ENCODE measurements at regions not wholly inside any gene's neighbourhood (a gene's known extent, or its start where the extent isn't known, plus 50 kb on each side); places are given as distances from the start of the nearest gene placed in this dataset.

DNA sequence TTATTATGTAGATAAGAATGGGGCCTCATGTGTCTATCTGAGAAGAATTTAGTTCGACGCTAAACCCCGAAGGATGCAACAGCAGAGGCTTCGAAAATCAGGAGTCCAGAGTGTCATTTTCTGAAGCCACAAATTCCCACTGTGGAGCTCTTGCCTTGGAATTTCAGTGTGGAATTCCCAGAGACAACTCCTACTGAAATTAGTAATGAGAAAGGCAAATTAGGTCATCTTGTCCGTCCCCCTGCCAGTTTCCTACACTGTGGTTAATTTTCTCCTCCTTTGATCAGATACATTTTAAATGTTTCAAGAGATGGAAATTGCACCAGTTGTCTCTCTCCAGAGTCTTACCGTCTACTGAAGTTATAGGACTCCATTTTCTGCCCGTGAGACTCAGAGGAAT lies 633.6 kb downstream of the BNC2 start:
- POLR2A ChIA-PET, result no interaction called here
- TF ChIP-seq, protein P1, sequence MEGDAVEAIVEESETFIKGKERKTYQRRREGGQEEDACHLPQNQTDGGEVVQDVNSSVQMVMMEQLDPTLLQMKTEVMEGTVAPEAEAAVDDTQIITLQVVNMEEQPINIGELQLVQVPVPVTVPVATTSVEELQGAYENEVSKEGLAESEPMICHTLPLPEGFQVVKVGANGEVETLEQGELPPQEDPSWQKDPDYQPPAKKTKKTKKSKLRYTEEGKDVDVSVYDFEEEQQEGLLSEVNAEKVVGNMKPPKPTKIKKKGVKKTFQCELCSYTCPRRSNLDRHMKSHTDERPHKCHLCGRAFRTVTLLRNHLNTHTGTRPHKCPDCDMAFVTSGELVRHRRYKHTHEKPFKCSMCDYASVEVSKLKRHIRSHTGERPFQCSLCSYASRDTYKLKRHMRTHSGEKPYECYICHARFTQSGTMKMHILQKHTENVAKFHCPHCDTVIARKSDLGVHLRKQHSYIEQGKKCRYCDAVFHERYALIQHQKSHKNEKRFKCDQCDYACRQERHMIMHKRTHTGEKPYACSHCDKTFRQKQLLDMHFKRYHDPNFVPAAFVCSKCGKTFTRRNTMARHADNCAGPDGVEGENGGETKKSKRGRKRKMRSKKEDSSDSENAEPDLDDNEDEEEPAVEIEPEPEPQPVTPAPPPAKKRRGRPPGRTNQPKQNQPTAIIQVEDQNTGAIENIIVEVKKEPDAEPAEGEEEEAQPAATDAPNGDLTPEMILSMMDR (IDR thresholded peaks at IDR 0.05; ENCODE audit: unreplicated experiment), result no peak
- no peaks in the 10 kb centered on the region for H3K36me3 Mint-ChIP-seq (ENCODE audit: insufficient read depth, unreplicated experiment)
- H3K27ac Mint-ChIP-seq (ENCODE audit: low read depth, unreplicated experiment), result no peak overlapping the region
- DNase-seq (ENCODE audit: unreplicated experiment), result no peak
- no TSS peak for BruUV-seq (replicated peaks)
- no peaks in the 10 kb centered on the region for H3K27me3 Mint-ChIP-seq (ENCODE audit: insufficient read depth, unreplicated experiment)
- CTCF ChIA-PET, result no interaction called here
- H3K4me1 Mint-ChIP-seq (ENCODE audit: insufficient read depth, unreplicated experiment), result no peaks in the 10 kb centered on the region
- no peak overlapping the region for H3K4me3 Mint-ChIP-seq (ENCODE audit: unreplicated experiment)
- H3K9me3 Mint-ChIP-seq (ENCODE audit: unreplicated experiment), result peaks cover 10% of the 10 kb centered on the region
- intact Hi-C loops (cut with micrococcal nuclease), result no loop called here

DNA sequence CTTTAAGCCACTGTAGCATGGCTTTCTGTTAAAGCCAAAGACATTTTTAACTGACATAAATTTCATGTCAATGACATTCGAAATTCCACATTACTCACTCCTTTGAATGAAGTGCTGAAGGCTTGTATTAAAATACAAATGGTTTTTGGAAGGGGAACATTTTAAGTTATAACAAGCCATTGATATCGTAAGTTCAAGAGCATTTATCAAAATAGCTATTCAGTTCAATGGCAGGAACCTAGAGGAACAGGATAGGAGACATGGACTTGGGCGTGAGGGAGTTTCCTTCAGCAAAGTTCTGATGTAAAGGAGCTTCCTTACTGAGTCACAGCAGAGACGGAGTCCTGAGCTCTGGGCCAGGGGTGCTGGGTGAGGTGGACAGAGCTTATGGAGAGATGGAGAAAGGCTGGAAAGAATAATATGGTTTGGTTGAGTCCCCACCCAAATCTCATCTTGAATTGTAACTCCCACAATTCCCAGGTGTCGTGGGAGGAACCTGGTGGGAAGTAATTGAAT lies 631.8 kb downstream of the BNC2 start:
- Mint-ChIP-seq H3K4me1 (ENCODE audit: insufficient read depth, unreplicated experiment) (no peaks in the 10 kb centered on the region), H3K27ac (ENCODE audit: low read depth, unreplicated experiment) (no peak overlapping the region), H3K4me3 (ENCODE audit: unreplicated experiment) (no peak overlapping the region), H3K36me3 (ENCODE audit: insufficient read depth, unreplicated experiment) (no peaks in the 10 kb centered on the region), H3K27me3 (ENCODE audit: insufficient read depth, unreplicated experiment) (no peaks in the 10 kb centered on the region), H3K9me3 (ENCODE audit: unreplicated experiment) (peaks cover 10% of the 10 kb centered on the region)
- BruUV-seq (replicated peaks), result no TSS peak
- intact Hi-C loops (cut with micrococcal nuclease), result no loop called here
- ChIA-PET CTCF (no interaction called here), POLR2A (no interaction called here)
- no peak for DNase-seq (ENCODE audit: unreplicated experiment)
- TF ChIP-seq, protein P1 (IDR thresholded peaks at IDR 0.05; ENCODE audit: unreplicated experiment), result no peak

DNA sequence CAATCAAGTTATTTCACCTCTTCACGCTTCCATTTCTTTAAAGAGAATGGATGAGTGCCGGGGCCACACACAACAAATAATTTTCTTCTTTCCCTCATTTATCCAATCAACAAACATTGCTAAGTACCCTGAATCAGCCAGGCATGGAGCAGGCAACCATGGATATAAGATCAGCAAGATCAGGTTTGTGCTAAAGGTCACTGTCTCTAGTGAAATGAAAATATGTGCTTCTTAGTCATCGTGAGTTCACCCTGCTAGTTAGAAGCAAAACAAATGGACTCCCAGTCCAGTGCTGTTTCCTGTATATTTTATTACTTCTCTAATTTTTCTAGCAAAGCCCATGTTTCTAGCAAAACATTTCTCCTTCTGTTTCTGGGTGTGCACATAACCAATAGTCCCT lies 629.2 kb downstream of the BNC2 start:
- H3K4me1 Mint-ChIP-seq (ENCODE audit: insufficient read depth, unreplicated experiment), result no peaks in the 10 kb centered on the region
- ChIA-PET CTCF (no interaction called here), POLR2A (no interaction called here)
- TF ChIP-seq, protein P1 (IDR thresholded peaks at IDR 0.05; ENCODE audit: unreplicated experiment), result no peak
- H3K27ac Mint-ChIP-seq (ENCODE audit: low read depth, unreplicated experiment), result no peak overlapping the region
- H3K9me3 Mint-ChIP-seq (ENCODE audit: unreplicated experiment), result no peaks in the 10 kb centered on the region
- H3K4me3 Mint-ChIP-seq (ENCODE audit: unreplicated experiment), result no peak overlapping the region
- intact Hi-C loops (cut with micrococcal nuclease), result no loop called here
- H3K36me3 Mint-ChIP-seq (ENCODE audit: insufficient read depth, unreplicated experiment), result no peaks in the 10 kb centered on the region
- BruUV-seq (replicated peaks), result no TSS peak
- H3K27me3 Mint-ChIP-seq (ENCODE audit: insufficient read depth, unreplicated experiment), result no peaks in the 10 kb centered on the region
- DNase-seq (ENCODE audit: unreplicated experiment), result no peak

DNA sequence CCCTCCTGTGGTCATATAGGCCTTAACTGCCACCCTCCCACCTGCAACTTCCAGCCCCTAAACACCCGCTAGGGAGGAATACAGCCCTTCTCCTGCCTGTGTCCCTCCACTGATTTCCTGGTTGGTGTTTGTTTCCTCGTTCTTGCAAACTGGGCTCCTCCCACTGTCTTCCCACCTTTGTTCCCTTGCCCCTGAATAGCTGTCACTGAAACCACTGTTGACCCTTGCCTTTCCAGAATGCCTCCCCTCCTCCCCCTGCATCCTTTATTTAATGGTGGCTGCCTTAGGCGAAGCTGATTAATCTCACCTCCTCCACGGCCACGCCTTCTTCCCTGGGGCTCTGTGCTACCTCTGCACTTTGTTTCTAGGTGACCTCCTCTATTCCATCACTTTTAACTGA lies 626.7 kb downstream of the BNC2 start:
- no TSS peak for BruUV-seq (replicated peaks)
- POLR2A ChIA-PET, result no interaction called here
- H3K9me3 Mint-ChIP-seq (ENCODE audit: unreplicated experiment), result no peaks in the 10 kb centered on the region
- intact Hi-C loops (cut with micrococcal nuclease), result no loop called here
- H3K36me3 Mint-ChIP-seq (ENCODE audit: insufficient read depth, unreplicated experiment), result no peaks in the 10 kb centered on the region
- no peak overlapping the region for H3K27ac Mint-ChIP-seq (ENCODE audit: low read depth, unreplicated experiment)
- DNase-seq (ENCODE audit: unreplicated experiment), result no peak
- CTCF ChIA-PET, result interaction anchor here (0.7 kb wide), 1 partner anchor 1289 kb away, joined by 3 read pairs; no protein-coding TSS in a partner anchor
- H3K4me3 Mint-ChIP-seq (ENCODE audit: unreplicated experiment), result no peak overlapping the region
- H3K4me1 Mint-ChIP-seq (ENCODE audit: insufficient read depth, unreplicated experiment), result peaks cover 4% of the 10 kb centered on the region
- TF ChIP-seq, protein P1 (IDR thresholded peaks at IDR 0.05; ENCODE audit: unreplicated experiment), result no peak
- H3K27me3 Mint-ChIP-seq (ENCODE audit: insufficient read depth, unreplicated experiment), result no peaks in the 10 kb centered on the region
